H9 (cell line): ENCODE measurements at regions not wholly inside any gene's neighbourhood (a gene's known extent, or its start where the extent isn't known, plus 50 kb on each side); places are given as distances from the start of the nearest gene placed in this dataset.

ENCODE experiments used
- DNase-seq: peaks from one replicate; pipeline ENCODE4 v3.0.0-alpha.2; 2017
- H2AFZ ChIP-seq: one replicate; pipeline ENCODE4 v1.6.1; 2013; ENCODE audit warnings: mild to moderate bottlenecking, low read length, control low read depth, moderate library complexity
- H2AK5ac ChIP-seq: 2 replicates; pipeline ENCODE4 v1.6.1; 2013; ENCODE audit warnings: low read length, control low read depth, mixed read lengths; ENCODE audit not compliant: insufficient read length
- H2BK120ac ChIP-seq: one replicate; pipeline ENCODE4 v1.6.1; 2013; ENCODE audit warnings: low read depth, mild to moderate bottlenecking, low read length, control low read depth, inconsistent platforms; ENCODE audit not compliant: poor library complexity, severe bottlenecking
- H2BK12ac ChIP-seq: 2 replicates; pipeline ENCODE4 v1.6.1; 2013; ENCODE audit warnings: low read length, control low read depth, mixed read lengths, low read depth; ENCODE audit not compliant: insufficient read length
- H2BK15ac ChIP-seq: 2 replicates; pipeline ENCODE4 v1.6.1; 2013; ENCODE audit warnings: low read depth, low read length, control low read depth
- H2BK20ac ChIP-seq: one replicate; pipeline ENCODE4 v1.6.1; 2013; ENCODE audit warnings: low read depth, mild to moderate bottlenecking, low read length, control low read depth, inconsistent platforms; ENCODE audit not compliant: poor library complexity, severe bottlenecking
- H2BK5ac ChIP-seq: 2 replicates; pipeline ENCODE4 v1.6.1; 2013; ENCODE audit warnings: low read length, control low read depth, mixed read lengths; ENCODE audit not compliant: insufficient read length
- H3K14ac ChIP-seq: 2 replicates; pipeline ENCODE4 v1.6.1; 2013; ENCODE audit warnings: low read length, control low read depth; ENCODE audit not compliant: insufficient read depth
- H3K18ac ChIP-seq: 2 replicates; pipeline ENCODE4 v1.6.1; 2013; ENCODE audit warnings: low read depth, mild to moderate bottlenecking, mixed read lengths, low read length, control low read depth; ENCODE audit not compliant: insufficient read length
- H3K23ac ChIP-seq: 2 replicates; pipeline ENCODE4 v1.6.1; 2013; ENCODE audit warnings: low read length, control low read depth, mixed read lengths, low read depth; ENCODE audit not compliant: insufficient read length
- H3K23me2 ChIP-seq: 2 replicates; pipeline ENCODE4 v1.6.1; 2013; ENCODE audit warnings: low read depth, mild to moderate bottlenecking, mixed read lengths, low read length, control low read depth; ENCODE audit not compliant: insufficient read length, poor library complexity, severe bottlenecking
- H3K27ac ChIP-seq: 2 replicates; pipeline ENCODE4 v1.5.1; 2013; ENCODE audit warnings: low read length, control low read depth, mixed read lengths, low read depth; ENCODE audit not compliant: insufficient read length
- H3K27me3 ChIP-seq: 2 replicates; pipeline ENCODE4 v1.6.1; 2013; ENCODE audit warnings: low read length, control low read depth, inconsistent platforms; ENCODE audit not compliant: insufficient read depth
- H3K4ac ChIP-seq: 2 replicates; pipeline ENCODE4 v1.6.1; 2013; ENCODE audit warnings: low read depth, mild to moderate bottlenecking, control low read depth, inconsistent platforms, low read length, moderate library complexity
- H3K4me1 ChIP-seq: 2 replicates; pipeline ENCODE4 v1.6.1; 2013; ENCODE audit warnings: low read length, control low read depth, inconsistent platforms; ENCODE audit not compliant: insufficient read depth
- H3K4me2 ChIP-seq: 2 replicates; pipeline ENCODE4 v1.6.1; 2013; ENCODE audit warnings: low read length, control low read depth, mixed read lengths; ENCODE audit not compliant: insufficient read length, insufficient read depth
- H3K56ac ChIP-seq: 2 replicates; pipeline ENCODE4 v1.6.1; 2013; ENCODE audit warnings: low read depth, mild to moderate bottlenecking, mixed read lengths, low read length, control low read depth; ENCODE audit not compliant: insufficient read length
- H3K79me1 ChIP-seq: 2 replicates; pipeline ENCODE4 v1.6.1; 2013; ENCODE audit warnings: low read depth, mild to moderate bottlenecking, moderate library complexity, low read length, control low read depth, inconsistent platforms; ENCODE audit not compliant: insufficient read depth, poor library complexity, severe bottlenecking
- H3K79me2 ChIP-seq: 2 replicates; pipeline ENCODE4 v1.6.1; 2013; ENCODE audit warnings: low read length, control low read depth, inconsistent platforms; ENCODE audit not compliant: insufficient read depth
- H3K9ac ChIP-seq: 2 replicates; pipeline ENCODE4 v1.6.1; 2013; ENCODE audit warnings: low read length, control low read depth, mixed read lengths; ENCODE audit not compliant: insufficient read length; ENCODE audit errors: extremely low read depth
- H3K9me3 ChIP-seq: one replicate; pipeline ENCODE4 v1.6.1; 2013; ENCODE audit warnings: low read depth, low read length, inconsistent platforms; ENCODE audit not compliant: control insufficient read depth
- H3T11ph ChIP-seq: one replicate; pipeline ENCODE4 v1.6.1; 2013; ENCODE audit warnings: mild to moderate bottlenecking, low read length, control low read depth, inconsistent platforms
- H4K20me1 ChIP-seq: one replicate; pipeline ENCODE4 v1.6.1; 2013; ENCODE audit not compliant: control insufficient read depth, insufficient read length, insufficient read depth
- H4K5ac ChIP-seq: 2 replicates; pipeline ENCODE4 v1.6.1; 2013; ENCODE audit warnings: low read depth, mild to moderate bottlenecking, mixed read lengths, low read length, control low read depth; ENCODE audit not compliant: insufficient read length
- H4K8ac ChIP-seq: replicated peaks from 2 replicates; pipeline ENCODE4 v1.6.1; 2013; ENCODE audit warnings: low read length, control low read depth, mixed read lengths, low read depth; ENCODE audit not compliant: insufficient read length
- H4K91ac ChIP-seq: 2 replicates; pipeline ENCODE4 v1.6.1; 2013; ENCODE audit warnings: low read depth, mild to moderate bottlenecking, moderate library complexity, mixed read lengths, low read length, control low read depth; ENCODE audit not compliant: insufficient read length
- H3K27ac Mint-ChIP-seq, 3 experiments: 2 replicates in 2 of 3; 3 replicates in 1 of 3; pipeline ENCODE4 v1.8.0; 2020 to 2021; ENCODE audit warnings: mixed read lengths in 3 of 3, mild to moderate bottlenecking in 1 of 3, moderate library complexity in 1 of 3
- H3K27me3 Mint-ChIP-seq: 2 replicates; pipeline ENCODE4 v1.8.0; 2021; ENCODE audit warnings: low read depth, mild to moderate bottlenecking, moderate library complexity, mixed read lengths
- H3K36me3 Mint-ChIP-seq, 3 experiments: 2 replicates in 2 of 3; 3 replicates in 1 of 3; pipeline ENCODE4 v1.8.0; 2020 to 2021; ENCODE audit warnings: low read depth in 3 of 3, mixed read lengths in 3 of 3; ENCODE audit not compliant: insufficient read depth in 1 of 3
- H3K4me1 Mint-ChIP-seq, 2 experiments: 2 replicates each; pipeline ENCODE4 v1.8.0; 2020; ENCODE audit warnings: mixed read lengths in 2 of 2
- H3K4me3 Mint-ChIP-seq, 2 experiments: 2 replicates in 1 of 2; 3 replicates in 1 of 2; pipeline ENCODE4 v1.8.0; 2020 to 2021; ENCODE audit warnings: mild to moderate bottlenecking in 2 of 2, mixed read lengths in 2 of 2, moderate library complexity in 1 of 2
- H3K9me3 Mint-ChIP-seq, 2 experiments: 2 replicates in 1 of 2; 3 replicates in 1 of 2; pipeline ENCODE4 v1.8.0; 2020; ENCODE audit warnings: mild to moderate bottlenecking in 2 of 2, mixed read lengths in 2 of 2, moderate library complexity in 1 of 2
- CTCF ChIP-seq: fragments of 200-600 bp; sonication (generic); conservative IDR thresholded peaks from 3 replicates; pipeline ENCODE4 v1.8.0; 2021; ENCODE audit warnings: antibody characterized with exemption, mild to moderate bottlenecking
- WGBS: extraction: QIAGEN DNeasy Blood & Tissue Kit; methylation state at CpG from one replicate; pipeline ENCODE4 v1.1.7; 2013; ENCODE audit warnings: missing lambda C conversion rate, low lambda C conversion rate, mixed read lengths; ENCODE audit not compliant: insufficient read length; ENCODE audit errors: extremely low coverage; 5-methylcytosine and 5-hydroxymethylcytosine counted together

- Histone ChIP-seq H2AK5ac (no peak overlapping the region), H4K5ac (no peak overlapping the region), H2BK20ac (no peak overlapping the region), H4K8ac (no peak overlapping the region), H3K9ac (no peak overlapping the region), H3K56ac (no peak overlapping the region), H2BK120ac (no peak overlapping the region), H2BK15ac (no peak overlapping the region), H4K91ac (no peak overlapping the region), H3K79me2 (no peaks in the 10 kb centered on the region), H3K4me2 (no peak overlapping the region), H3K4ac (no peak overlapping the region), H3K27ac (no peak overlapping the region), H3K4me1 (no peaks in the 10 kb centered on the region), H3K14ac (no peak overlapping the region), H3K23me2 (no peaks in the 10 kb centered on the region), H4K20me1 (no peaks in the 10 kb centered on the region), H3K9me3 (no peaks in the 10 kb centered on the region), H3K23ac (no peak overlapping the region), H2AFZ (no peak overlapping the region), H2BK5ac (no peak overlapping the region), H3T11ph (no peak overlapping the region), H3K79me1 (no peaks in the 10 kb centered on the region), H2BK12ac (no peak overlapping the region), H3K27me3 (no peaks in the 10 kb centered on the region), H3K18ac (no peak overlapping the region)
- no peak for DNase-seq
- H3K4me3 Mint-ChIP-seq = no peak overlapping the region
- H3K4me1 Mint-ChIP-seq = peaks cover under 1 to 5% of the 10 kb centered on the region in 2 experiments
- H3K27ac Mint-ChIP-seq = no peak overlapping the region
- no peak for TF ChIP-seq CTCF
- H3K36me3 Mint-ChIP-seq = no peaks in the 10 kb centered on the region; a peak in 1 of 7 replicates
- no peaks in the 10 kb centered on the region for H3K9me3 Mint-ChIP-seq
- no peaks in the 10 kb centered on the region for H3K27me3 Mint-ChIP-seq
- WGBS = no CpG with 5 or more reads among the region's 2 CpGs
Measured at GRCh38 chr10:23648618-23649017, 209.7 kb downstream of the OTUD1 start.
